Tibial nerve (tissue), 3 donors: ENCODE measurements at regions not wholly inside any gene's neighbourhood (a gene's known extent, or its start where the extent isn't known, plus 50 kb on each side); places are given as distances from the start of the nearest gene placed in this dataset.

Experiments
- CTCF ChIP-seq, 5 experiments: fragments of 200-600 bp in 3 of 5; fragments of 450-650 bp in 2 of 5; sonication (generic) in 3 of 5; IDR thresholded peaks; one replicate each; pipeline ENCODE4 v1.5.1; 2016 to 2019; ENCODE audit warnings: antibody characterized with exemption in 5 of 5, mild to moderate bottlenecking in 3 of 5, moderate library complexity in 2 of 5
- POLR2A ChIP-seq, 2 donors: fragments of 450-650 bp; IDR thresholded peaks; one replicate each; pipeline ENCODE4 v1.6.1; 2017; ENCODE audit warnings: antibody characterized with exemption in 2 of 2, mild to moderate bottlenecking in 2 of 2, moderate library complexity in 2 of 2

- TF ChIP-seq POLR2A (IDR thresholded peaks at IDR 0.05), result no peak
- no peak for TF ChIP-seq CTCF (IDR thresholded peaks at IDR 0.05)
Measured at GRCh38 chr1:191897134-191897533, 261.1 kb upstream of the RGS18 start.
